Stimulated activated CD4-positive, alpha-beta T cell treated with anti-CD3 and anti-CD28 coated beads, Interleukin-15, amount 100 ng/mL, for 48 hours (primary cell): ENCODE measurements at regions not wholly inside any gene's neighbourhood (a gene's known extent, or its start where the extent isn't known, plus 50 kb on each side); places are given as distances from the start of the nearest gene placed in this dataset.
"Not testable (repeated sequence)": the region's sequence is repeated elsewhere in the genome, so short reads cannot be mapped to it uniquely, and the experiment has no call there.

ENCODE experiments used
- DNase-seq, 2 donors: peaks; one replicate each; pipeline ENCODE4 v3.0.0-alpha.2; 2020; ENCODE audit warnings: low read depth in 2 of 2

- no peak for DNase-seq
These were observed 473.7 kb upstream of the PODXL start for GRCh38 chr7:132030086-132030568.

- DNase-seq, result no peak
These were observed 473.1 kb upstream of the PODXL start for GRCh38 chr7:132029369-132030085.

GRCh38 chr7:132028144-132028920 is 471.9 kb upstream of the PODXL start:
- DNase-seq, result no peak

GRCh38 chr7:132024290-132024689 is 467.9 kb upstream of the PODXL start:
- DNase-seq, result no peak

- no peak for DNase-seq
These were observed 467.0 kb upstream of the PODXL start for GRCh38 chr7:132023466-132023865.

GRCh38 chr7:132022188-132022587 is 465.8 kb upstream of the PODXL start:
- no peak for DNase-seq

- DNase-seq, result no peak
These were observed 463.3 kb upstream of the PODXL start for GRCh38 chr7:132019703-132020102.

GRCh38 chr7:132009778-132010177 is 453.4 kb upstream of the PODXL start:
- no peak for DNase-seq

GRCh38 chr7:132004529-132004928 is 448.1 kb upstream of the PODXL start:
- DNase-seq, result no peak

GRCh38 chr7:132002343-132002968 is 446.0 kb upstream of the PODXL start:
- no peak for DNase-seq

GRCh38 chr7:132001146-132001545 is 444.7 kb upstream of the PODXL start:
- no peak for DNase-seq

- DNase-seq, result no peak
These were observed 442.8 kb upstream of the PODXL start for GRCh38 chr7:131999193-131999592.

- no peak for DNase-seq
These were observed 438.9 kb upstream of the PODXL start for GRCh38 chr7:131995324-131995723.

- DNase-seq, result not testable (repeated sequence)
These were observed 424.6 kb upstream of the PODXL start for GRCh38 chr7:131981069-131981468.

GRCh38 chr7:131978118-131978517 is 421.7 kb upstream of the PODXL start:
- not testable (repeated sequence) for DNase-seq

- no peak for DNase-seq
These were observed 420.0 kb upstream of the PODXL start for GRCh38 chr7:131976411-131976810.

- DNase-seq, result no peak
These were observed 418.2 kb upstream of the PODXL start for GRCh38 chr7:131974671-131975070.

GRCh38 chr7:131972251-131972650 is 415.8 kb upstream of the PODXL start:
- DNase-seq, result no peak

- no peak for DNase-seq
These were observed 414.2 kb upstream of the PODXL start for GRCh38 chr7:131970602-131971001.

GRCh38 chr7:131969560-131969959 is 413.1 kb upstream of the PODXL start:
- no peak for DNase-seq

- no peak for DNase-seq
These were observed 410.8 kb upstream of the PODXL start for GRCh38 chr7:131967216-131967730.

GRCh38 chr7:131964203-131964602 is 407.8 kb upstream of the PODXL start:
- DNase-seq, result no peak
